AG04450 (cell line): ENCODE measurements at regions not wholly inside any gene's neighbourhood (a gene's known extent, or its start where the extent isn't known, plus 50 kb on each side); places are given as distances from the start of the nearest gene placed in this dataset. TPM values are rescaled to one million over a fixed set of nuclear protein-coding genes. Genes with fewer than 3 reads are reported as not detected.
"Not testable (repeated sequence)": the region's sequence is repeated elsewhere in the genome, so short reads cannot be mapped to it uniquely, and the experiment has no call there.

Experiments used
- CTCF ChIA-PET: fragments of 300-600, 350-600 bp; formaldehyde crosslinking; extraction: SDS; loops from one replicate; lab custom pipeline; 2022; ENCODE audit warnings: antibody characterized with exemption, inconsistent platforms; lab: Charles Lee
- POLR2A ChIA-PET: fragments of 350-600 bp; formaldehyde crosslinking; extraction: SDS; loops from one replicate; lab custom pipeline; 2021; ENCODE audit warnings: antibody characterized with exemption, inconsistent platforms; lab: Yijun Ruan, JAX
- DNase-seq: peaks from one replicate; pipeline ENCODE4 v3.0.0-alpha.2; 2011; ENCODE audit warnings: low read depth, low spot score
- H3K27ac ChIP-seq: one replicate; pipeline ENCODE4 v1.5.1; 2012; ENCODE audit warnings: low read depth, low read length, control low read depth
- H3K27me3 ChIP-seq: one replicate; pipeline ENCODE4 v1.6.0; 2012; ENCODE audit warnings: low read length; ENCODE audit not compliant: control insufficient read depth, insufficient read depth
- H3K4me3 ChIP-seq: 2 replicates; pipeline ENCODE4 v1.5.1; 2011; ENCODE audit warnings: mild to moderate bottlenecking, low read depth, low read length, control low read depth
- H3K9me3 ChIP-seq: 2 replicates; pipeline ENCODE4 v1.5.1; 2012; ENCODE audit warnings: low read length; ENCODE audit not compliant: control insufficient read depth, insufficient read depth
- CTCF ChIP-seq: IDR thresholded peaks from 2 replicates; pipeline ENCODE4 v1.5.1; 2011; ENCODE audit warnings: low read depth, low read length, control low read depth, inconsistent platforms
- small RNA-seq: library from RNA; depleted of rRNA; stranded (forward); fragments of <200 nt; gene quantifications from one replicate; pipeline ENCODE3, GENCODE V24; 2012; ENCODE audit warnings: low read depth; ENCODE audit not compliant: insufficient read length

GRCh38 chr15:79778378-79778990, 118.3 kb downstream of the MTHFS start:
- no peak for DNase-seq
- H3K27me3 ChIP-seq, result peaks cover 6% of the 10 kb centered on the region
- H3K27ac ChIP-seq, result no peak overlapping the region
- TF ChIP-seq CTCF, result no peak
- ChIA-PET POLR2A (no interaction called here), CTCF (no interaction called here)
- H3K9me3 ChIP-seq, result no peaks in the 10 kb centered on the region
- no peak overlapping the region for H3K4me3 ChIP-seq

- TF ChIP-seq CTCF, result no peak
- Histone ChIP-seq H3K4me3 (no peak overlapping the region), H3K9me3 (no peaks in the 10 kb centered on the region), H3K27me3 (peaks cover 6% of the 10 kb centered on the region), H3K27ac (no peak overlapping the region)
- ChIA-PET POLR2A (no interaction called here), CTCF (no interaction called here)
- DNase-seq, result no peak
Observed at GRCh38 chr15:79779746-79780145, 117.1 kb downstream of the MTHFS start.

- H3K27ac ChIP-seq, DNase-seq, CTCF ChIA-PET, POLR2A ChIA-PET, H3K27me3 ChIP-seq, H3K4me3 ChIP-seq, H3K9me3 ChIP-seq: not testable (repeated sequence)
Observed at GRCh38 chr15:79782307-79782706, 114.5 kb downstream of the MTHFS start.

Small RNAs in the stretch of these regions (small RNA-seq; reads per million reads assigned to genes)
- gene AC026826.2, result not detected
- gene AC026826.3, result not detected
